HT1080 (cell line): ENCODE measurements at regions not wholly inside any gene's neighbourhood (a gene's known extent, or its start where the extent isn't known, plus 50 kb on each side); places are given as distances from the start of the nearest gene placed in this dataset.

Source experiments
- DNase-seq: peaks from one replicate; pipeline ENCODE4 v3.0.0-alpha.2; 2015; ENCODE audit warnings: low read depth

DNA sequence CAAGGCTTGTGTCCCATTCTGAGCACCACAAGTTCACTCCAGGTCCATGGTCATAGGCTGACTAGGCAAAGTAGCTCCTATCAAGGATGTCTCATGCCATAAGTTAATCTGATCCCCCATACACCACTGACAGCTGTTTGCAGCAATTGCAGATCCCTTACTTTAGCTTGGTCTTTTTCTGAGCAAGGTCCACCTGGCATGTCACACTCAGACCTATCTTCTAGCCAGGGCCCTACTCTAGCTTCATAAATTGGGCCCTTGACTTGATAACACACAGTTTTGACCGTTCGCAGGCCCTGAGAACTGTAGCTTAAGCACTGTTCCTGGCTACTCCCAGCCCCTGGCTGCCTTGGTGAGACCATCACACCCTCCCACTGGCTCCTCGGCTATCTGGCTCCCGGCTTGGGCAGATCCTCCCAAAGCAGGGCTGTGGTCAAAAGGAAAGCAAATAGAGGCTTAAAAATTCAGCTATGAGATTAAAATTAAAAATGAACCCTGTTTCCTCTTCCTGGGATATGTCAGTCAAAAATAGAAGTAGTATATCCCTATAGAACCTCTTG lies 427.4 kb downstream of the RAB28 start:
- no peak for DNase-seq

DNA sequence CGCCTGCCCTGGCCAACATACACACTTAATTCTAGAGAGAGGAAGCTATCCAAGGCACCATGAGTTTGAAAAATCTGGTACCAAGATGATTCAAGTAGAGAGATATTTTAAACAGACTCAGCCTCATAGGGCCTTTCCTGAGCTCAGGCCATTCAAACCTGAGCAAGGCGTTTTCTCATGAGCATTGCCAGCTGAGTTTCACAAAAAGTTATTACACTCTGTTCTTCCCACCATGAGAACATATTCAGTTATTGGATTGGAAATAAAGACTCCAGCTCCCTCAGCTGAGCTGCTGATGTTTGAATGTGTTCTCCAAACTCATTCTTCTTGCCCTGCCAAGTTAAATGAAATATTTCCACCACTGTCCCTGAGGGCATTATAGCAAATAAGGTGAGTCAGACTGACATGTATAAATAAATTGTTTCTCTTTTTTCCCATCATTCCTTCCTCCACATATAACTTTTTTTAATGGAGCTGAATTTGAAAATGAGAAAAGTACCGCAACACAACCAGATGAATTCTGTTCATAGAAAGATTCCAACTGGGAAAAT lies 429.6 kb downstream of the RAB28 start:
- no peak for DNase-seq

DNA sequence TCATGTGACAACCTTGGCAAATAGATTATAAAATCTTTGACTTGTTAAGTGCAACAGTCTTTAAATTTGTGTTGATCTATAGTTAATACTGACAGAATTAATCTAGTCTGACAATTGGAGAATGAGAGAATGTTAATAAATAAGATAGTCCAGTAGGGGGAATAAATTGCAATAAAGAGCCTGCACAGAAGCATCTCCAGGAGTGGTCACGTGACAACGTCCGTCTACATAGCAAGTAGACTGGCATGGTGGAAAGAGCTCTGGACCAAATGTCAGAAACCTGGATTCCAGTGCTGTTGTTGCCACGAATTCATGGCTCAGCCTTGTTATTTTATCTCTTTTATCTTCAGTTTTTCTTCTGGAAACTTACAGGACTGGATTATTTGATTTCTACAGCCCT lies 436.5 kb downstream of the RAB28 start:
- peak; percentile 10 for DNase-seq

DNA sequence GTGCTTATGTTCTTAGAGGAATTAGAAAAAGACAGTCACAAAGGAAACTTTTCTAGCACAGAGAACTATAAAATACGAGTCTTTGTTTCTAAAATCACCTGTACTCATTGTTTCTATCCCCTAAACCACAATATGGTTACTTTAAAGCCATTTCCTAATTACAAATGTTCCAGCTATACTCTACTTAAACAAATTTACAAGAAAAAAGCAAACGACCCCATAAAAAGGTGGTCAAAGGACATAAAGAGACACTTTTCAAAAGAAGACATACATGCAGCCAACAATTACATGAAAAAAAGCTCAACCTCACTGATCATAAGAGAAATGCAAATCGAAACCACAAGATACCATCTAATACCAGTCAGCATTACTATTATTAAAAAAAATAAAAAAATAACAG lies 447.3 kb downstream of the RAB28 start:
- no peak for DNase-seq

DNA sequence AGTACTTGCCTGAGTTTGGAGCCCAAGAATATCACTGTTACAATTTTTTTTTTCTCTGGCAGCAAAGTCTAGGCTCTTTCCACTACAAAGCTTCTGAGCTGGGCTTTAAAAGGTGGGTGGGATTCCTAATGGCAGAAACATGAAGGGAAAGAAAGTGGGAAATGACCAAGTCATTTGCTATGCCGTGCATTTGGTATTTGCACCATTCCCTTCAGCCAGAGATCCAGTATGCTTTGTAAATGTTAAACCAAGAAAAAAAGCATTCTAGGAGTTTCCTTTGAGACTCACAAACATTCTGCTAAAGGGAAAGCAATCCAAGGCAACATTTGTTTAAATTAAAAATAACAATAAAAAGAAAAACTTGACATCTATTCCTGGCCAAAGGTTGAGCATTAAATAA lies 451.2 kb downstream of the RAB28 start:
- no peak for DNase-seq

DNA sequence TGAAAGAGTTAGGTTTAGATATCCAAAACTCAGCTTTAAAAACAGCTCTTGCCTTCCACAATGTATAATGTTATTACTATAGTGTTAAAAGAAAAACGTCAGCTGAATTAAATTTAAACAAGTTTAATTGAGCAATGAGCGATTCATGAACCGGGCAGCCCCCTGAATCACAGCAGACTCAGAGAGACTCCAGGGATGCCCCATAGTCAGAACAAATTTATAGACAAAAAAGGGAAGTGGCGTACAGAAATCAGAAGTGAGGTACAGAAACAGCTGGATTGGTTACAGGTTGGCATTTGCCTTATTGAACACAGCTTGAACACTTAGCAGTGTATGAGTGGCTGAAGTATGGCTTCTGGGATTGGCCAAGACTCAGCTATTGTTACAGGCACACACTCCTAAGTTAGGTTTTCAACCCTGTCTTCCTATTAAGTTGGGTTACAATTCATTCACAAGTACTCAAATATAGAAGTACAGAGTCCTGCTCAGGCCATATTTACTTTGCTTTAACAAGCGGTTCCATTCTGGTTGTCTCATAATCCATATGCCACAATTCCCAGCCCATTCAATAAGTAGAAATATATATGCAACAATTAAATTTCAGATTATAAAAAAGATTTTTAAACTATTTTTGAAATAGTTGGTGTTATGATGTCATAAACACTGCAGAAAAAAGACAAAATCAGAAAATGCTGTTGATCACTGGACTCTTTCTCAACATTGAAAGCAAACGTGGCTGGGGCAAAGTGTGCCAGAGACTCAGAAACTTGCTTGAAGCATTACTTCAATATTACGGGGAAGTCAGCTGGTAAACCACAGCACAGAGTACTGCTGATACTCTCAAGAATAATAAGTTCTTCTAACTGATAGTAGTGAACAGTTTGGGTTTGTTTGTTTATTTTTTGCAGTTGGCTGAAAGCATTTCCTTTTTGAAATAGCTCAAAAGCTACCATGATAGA lies 459.7 kb downstream of the RAB28 start:
- no peak for DNase-seq

DNA sequence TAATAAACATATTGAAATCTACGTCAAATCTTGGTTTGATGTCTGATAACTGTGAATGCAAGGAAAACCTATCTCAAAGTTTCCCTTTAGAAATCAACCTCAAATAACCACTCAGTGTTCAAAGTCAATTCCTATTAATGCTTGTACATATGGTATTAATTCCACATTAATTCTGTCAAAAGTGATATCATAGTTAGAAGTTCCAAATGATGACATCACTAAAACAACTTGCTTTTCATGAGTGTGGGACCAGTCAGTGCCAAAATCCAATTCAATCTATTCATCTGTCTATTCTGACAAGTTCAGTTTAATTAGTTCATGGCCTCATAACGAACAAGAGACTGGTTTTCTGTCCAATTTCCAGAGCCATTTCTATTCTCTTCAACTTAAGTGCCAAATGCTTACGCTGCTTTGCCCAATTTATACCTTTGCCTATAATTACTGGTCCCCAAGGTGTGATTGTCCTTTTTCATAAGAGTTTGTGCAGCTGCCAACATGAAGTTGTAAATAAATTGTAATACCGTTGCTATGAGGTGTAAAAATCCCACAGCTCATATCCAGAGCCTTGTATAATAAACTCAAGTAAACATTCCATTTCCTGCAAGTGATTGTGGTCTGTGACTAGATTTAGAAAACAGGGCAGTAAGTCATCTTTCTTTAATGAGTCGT lies 476.2 kb downstream of the RAB28 start:
- DNase-seq, result peak; percentile 16

DNA sequence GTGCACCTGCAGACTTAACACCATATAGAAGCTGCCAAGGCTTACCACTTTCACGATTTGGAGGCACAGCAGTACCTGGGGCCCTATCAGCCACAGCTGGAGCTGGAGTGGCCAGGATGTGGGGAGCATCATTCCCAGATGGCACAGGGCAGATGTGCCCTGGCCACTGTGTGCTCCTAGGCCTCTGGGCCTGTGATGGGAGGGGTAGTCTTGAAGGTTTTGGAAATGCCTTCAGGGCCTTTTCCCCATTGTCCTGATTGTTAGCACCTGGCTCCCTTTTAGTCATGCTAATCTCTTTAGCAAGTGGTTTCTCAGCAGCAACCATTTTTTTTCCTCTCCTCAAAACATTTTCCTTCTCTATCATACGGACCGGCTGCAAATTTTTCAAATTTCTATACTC lies 490.2 kb downstream of the RAB28 start:
- DNase-seq, result no peak

DNA sequence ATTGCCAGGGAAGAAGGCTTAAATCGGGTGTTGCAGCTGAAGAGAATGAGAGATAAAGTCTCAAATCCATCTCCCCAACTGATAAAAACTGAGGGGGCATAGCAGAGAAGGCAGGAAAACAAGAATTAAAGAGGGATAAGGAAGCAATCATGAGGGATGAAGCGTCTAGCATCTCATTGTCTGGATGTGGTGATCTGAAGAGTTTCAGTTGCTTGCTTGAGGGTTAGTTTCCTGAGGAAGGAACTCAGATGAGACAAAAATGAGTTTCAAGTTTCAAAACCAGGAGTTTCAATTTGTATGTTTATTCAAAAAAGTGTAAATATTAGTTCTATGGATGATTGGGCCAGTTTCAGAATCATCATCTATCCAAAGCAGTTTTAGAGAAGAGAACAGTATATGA lies 496.9 kb downstream of the RAB28 start:
- no peak for DNase-seq

DNA sequence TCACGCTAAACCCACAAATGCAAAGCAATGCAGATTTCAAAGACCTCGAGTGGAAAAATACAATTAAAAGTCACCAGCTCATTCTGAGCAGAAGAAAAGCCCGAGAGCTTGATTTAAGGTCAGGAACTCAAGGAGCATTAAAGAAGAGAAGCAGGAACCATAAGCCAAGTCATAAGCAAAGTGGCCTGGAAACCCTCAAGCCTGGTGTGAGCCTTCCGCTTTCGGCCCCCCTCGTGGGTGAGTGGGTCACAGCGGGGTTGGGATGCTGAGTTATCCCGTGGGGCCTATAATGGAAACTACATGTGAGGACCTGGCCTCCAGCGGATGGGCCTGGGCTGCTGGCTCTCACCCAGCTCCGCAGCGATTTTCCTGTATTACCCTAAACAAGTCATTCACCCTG lies 504.3 kb downstream of the RAB28 start:
- DNase-seq, result no peak

DNA sequence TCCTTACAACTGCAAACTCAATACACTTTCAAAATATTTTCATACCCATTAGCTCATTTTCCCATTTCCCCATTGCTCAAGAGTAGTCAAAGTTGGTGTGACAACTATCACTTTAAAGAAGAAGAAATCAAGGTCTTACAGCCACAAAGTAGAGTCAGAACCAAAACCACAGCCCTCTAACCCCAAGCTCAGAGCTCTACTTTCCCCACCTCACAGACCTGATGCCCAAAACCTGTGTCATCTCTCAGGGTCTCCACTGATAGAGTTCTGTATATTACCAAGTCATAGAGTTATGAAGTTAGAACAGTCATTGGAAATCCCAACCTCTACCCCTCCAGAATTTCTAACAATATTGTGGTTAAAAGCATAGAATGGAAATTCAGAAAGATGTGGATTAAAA lies 505.8 kb downstream of the RAB28 start:
- DNase-seq, result no peak

DNA sequence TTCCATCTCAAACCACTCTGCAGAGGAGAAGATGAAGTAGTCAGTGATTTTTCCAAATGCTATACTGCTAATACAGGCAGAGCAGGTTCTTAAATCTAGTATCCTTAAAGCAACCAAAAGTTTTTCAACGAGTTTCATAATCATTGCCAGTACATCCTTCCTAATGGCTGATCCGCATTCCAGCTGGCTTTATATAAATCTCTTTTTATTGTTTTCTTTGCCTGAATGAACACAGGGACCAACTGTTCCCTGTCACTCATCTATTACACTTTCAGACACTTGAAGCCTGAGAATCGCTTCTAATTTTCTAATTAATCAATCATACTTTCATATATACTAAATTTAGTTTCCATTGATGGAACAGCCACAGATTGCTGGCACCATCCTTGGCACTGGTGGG lies 508.6 kb downstream of the RAB28 start:
- no peak for DNase-seq

DNA sequence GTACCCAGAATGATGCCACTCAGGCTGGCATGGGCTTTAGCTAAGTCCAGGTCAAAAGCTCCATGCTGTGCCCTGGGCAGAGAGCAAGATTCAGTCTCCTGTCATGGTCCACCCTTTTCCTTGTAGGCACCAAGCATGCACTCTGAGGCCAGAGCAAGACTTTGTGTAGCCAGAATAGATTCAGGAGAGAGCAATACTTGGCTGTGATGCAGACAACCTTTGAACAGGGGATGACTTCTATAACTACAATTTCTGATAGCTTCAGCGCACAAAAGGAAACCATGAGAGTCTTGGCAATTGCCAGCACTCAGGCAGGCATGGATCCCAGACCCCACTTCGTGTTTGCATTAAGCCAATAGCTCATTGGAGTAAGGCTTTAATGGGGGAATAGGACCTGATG lies 510.6 kb downstream of the RAB28 start:
- no peak for DNase-seq

DNA sequence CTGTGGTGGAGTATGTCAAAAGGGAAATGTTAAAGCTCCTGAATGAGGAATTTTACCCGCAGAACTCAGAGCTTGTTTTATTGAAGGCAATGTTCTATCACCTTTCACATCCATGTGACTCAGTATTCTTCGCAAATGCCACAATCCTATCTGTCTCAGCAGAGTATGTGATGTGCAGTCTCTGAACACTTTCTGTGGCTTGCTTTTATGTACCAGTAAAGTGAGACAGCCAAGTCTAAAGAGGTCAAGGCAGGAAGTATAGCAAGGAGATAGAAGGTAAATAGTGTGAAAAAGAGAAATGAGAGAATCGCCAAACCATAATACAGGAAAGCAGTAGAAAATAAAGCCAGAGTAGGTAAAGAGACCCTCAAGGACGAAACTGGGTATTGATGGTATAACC lies 515.8 kb downstream of the RAB28 start:
- no peak for DNase-seq

DNA sequence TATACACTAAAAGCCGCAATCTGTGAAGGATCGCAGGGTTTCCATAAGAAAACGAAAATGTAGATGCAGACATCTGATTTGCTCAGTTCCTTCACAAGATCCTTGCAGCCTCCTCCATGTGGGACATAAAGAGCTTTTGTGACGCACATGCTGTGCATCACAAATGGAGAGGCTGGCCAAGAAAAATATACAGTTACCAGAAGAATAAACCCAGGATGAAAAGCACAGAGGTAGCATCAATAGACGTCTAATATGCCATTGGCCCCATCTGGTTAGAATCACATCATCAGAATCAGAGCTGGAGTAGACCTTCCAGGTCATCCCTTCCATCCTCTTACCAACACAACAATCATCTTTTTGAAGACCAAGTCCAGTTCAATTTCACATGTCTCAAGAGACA lies 517.4 kb downstream of the RAB28 start:
- DNase-seq, result peak; percentile 29

DNA sequence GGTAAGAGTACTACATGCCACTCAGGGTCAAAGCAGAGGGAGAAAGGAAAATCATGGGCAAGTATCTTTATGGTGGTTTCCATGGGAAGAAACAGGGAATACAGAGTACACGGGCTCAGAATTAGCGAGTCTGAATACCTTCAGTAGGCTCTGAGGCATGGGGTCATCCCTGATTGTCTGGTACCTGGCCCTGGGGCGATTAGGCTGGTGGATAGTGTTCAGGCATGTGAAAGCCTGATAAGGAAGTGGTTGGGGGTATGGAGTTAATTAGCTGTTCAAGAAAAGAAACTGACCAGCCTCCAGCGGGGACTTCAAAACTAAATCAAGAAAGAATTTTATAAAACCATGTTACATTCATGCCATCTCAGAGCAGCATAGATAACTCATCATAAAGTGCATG lies 518.8 kb downstream of the RAB28 start:
- DNase-seq, result no peak

DNA sequence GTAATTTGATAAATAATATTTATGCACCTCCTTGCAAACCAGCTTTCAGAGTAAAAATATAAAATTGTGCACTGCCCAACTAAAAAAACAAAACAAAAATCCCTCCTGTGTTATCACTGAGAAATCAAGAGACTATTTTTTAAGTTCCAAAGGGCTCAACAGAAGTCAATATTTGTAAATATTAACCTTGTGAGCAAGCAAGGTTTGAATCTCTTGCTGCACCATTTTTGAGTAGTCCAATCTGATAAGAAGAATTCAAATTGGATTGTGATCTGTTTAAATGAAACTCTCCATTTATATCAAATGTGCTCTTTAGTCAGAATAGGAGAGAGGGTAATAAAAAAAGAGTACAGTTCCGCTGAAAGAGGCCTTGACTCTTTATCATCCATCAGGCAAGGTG lies 520.2 kb downstream of the RAB28 start:
- no peak for DNase-seq

DNA sequence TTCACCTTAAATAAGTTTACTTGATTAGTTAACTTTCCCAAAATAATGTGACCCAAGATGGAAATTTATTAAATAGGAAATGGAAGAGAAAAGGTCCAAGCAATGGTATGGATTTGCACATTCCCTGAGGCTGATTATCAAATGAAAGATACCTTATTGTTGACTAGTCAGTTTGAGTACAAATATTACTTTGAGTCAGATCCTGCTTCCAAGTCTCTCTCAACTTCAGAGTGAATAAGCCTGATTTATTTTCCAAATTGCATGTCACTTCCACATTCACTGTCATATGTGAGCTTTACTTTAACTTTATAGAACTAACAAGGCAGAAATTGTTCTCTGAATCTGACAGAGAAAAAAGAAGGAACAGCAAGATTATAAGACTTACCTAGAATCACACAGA lies 520.8 kb downstream of the RAB28 start:
- no peak for DNase-seq

DNA sequence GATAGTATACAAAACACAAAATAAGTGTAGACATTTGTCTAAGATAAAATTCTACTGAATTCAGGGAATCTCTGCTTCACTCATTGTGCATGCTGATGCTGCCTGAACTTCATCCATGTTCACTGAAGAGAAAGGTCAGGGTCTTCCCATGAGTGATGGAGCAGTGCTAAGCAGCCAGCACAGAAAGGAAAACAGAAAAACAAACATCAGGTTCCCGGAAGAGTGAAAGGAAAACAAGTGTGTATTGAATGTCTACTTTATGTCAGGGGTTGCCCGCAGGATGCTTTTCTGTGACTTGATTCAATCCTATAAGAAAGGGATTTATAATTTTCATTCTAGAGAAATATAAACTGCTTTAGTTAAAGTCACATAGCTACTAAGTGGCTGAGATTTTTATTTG lies 522.4 kb downstream of the RAB28 start:
- DNase-seq, result no peak

DNA sequence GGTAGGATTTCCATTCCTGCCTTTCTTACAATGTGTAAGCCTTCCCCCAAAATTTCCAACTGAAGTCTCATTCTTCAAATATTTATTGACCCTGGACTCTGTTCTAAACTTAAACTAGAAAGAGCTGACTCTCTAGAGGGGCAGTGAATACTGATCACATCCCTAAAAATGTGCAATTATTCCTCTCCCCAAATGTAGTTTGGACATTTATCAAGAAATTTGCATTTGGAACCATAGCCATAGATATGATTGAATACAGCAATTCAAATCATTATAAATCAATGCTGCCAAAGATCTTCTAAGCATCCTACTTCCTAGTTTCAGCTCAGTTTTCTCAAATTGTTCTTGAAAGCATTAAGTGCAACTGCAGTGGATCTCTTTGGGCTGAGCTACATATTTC lies 525.7 kb downstream of the RAB28 start:
- DNase-seq, result no peak

DNA sequence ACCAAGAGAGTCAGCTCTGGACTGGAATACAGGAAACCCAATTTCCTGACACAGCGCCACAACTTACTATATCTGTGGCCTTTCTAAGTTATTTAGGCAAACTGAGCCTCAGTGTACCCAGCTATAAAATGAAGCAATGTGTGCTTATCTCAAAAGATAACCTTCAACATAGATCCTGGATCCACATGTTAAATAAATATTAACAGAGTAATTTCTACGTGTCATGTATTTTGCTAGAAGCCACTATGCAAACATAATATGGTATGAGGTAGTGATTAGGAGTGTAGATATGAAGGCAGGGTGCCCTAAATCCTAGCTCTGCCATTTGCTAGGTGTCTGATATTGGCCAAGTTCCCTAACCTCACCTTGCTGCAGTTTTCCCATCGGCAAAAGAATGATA lies 527.0 kb downstream of the RAB28 start:
- DNase-seq, result no peak

DNA sequence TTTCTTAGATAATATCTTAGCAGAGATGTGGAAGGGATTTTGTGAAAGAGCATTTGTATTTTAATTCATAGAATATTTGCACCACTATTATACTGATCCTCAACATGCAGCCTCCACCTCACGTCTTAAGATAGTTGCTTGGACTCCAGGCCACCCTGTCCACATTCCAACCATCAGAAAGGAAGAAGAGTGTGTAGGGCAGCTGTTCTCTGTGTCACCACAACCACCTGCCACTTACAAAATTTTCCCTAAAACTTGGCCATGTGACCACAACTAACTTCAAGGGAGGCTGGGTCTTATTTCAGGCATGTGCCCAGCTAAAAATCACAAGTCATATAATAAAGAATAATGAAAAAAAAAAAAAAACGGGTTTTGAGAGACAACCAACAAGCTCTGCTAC lies 528.1 kb downstream of the RAB28 start:
- DNase-seq, result no peak
